Fibroblast of peridontal ligament (primary cell): ENCODE measurements at regions not wholly inside any gene's neighbourhood (a gene's known extent, or its start where the extent isn't known, plus 50 kb on each side); places are given as distances from the start of the nearest gene placed in this dataset.
"Not testable (repeated sequence)": the region's sequence is repeated elsewhere in the genome, so short reads cannot be mapped to it uniquely, and the experiment has no call there.

Experiments used
- DNase-seq: peaks from one replicate; pipeline ENCODE4 v3.0.0-alpha.2; 2010; ENCODE audit errors: extremely low read depth

- DNase-seq: no peak
These were observed 236.8 kb upstream of the RBMS1 start for GRCh38 chr2:160730296-160730995.

- no peak for DNase-seq
These were observed 237.8 kb upstream of the RBMS1 start for GRCh38 chr2:160731415-160731814.

- no peak for DNase-seq
These were observed 238.2 kb upstream of the RBMS1 start for GRCh38 chr2:160731856-160732255.

GRCh38 chr2:160735696-160736095 is 242.1 kb upstream of the RBMS1 start:
- DNase-seq: peak; percentile 30

- peak; percentile 79 for DNase-seq
These were observed 242.8 kb upstream of the RBMS1 start for GRCh38 chr2:160736148-160737028.

GRCh38 chr2:160737247-160737646 is 243.6 kb upstream of the RBMS1 start:
- no peak for DNase-seq

GRCh38 chr2:160741271-160741670 is 247.7 kb upstream of the RBMS1 start:
- DNase-seq: peak; percentile 30

GRCh38 chr2:160741815-160742214 is 248.2 kb upstream of the RBMS1 start:
- no peak for DNase-seq

GRCh38 chr2:160742667-160743066 is 249.1 kb upstream of the RBMS1 start:
- no peak for DNase-seq

GRCh38 chr2:160747501-160748170 is 254.0 kb upstream of the RBMS1 start:
- peak; percentile 87 for DNase-seq

- no peak for DNase-seq
These were observed 257.4 kb upstream of the RBMS1 start for GRCh38 chr2:160751021-160751420.

GRCh38 chr2:160752475-160753330 is 259.1 kb upstream of the RBMS1 start:
- peak; percentile 52 for DNase-seq

- DNase-seq: no peak
These were observed 259.7 kb upstream of the RBMS1 start for GRCh38 chr2:160753331-160753654.

GRCh38 chr2:160753960-160754359 is 260.4 kb upstream of the RBMS1 start:
- DNase-seq: no peak

- no peak for DNase-seq
These were observed 262.9 kb upstream of the RBMS1 start for GRCh38 chr2:160756481-160756880.

GRCh38 chr2:160762493-160763128 is 269.0 kb upstream of the RBMS1 start:
- not testable (repeated sequence) for DNase-seq

- DNase-seq: peak; percentile 5
These were observed 289.9 kb upstream of the RBMS1 start for GRCh38 chr2:160783474-160783873.

GRCh38 chr2:160784034-160784433 is 290.4 kb upstream of the RBMS1 start:
- DNase-seq: no peak

- DNase-seq: no peak
These were observed 297.1 kb upstream of the RBMS1 start for GRCh38 chr2:160790738-160791137.

- no peak for DNase-seq
These were observed 298.3 kb upstream of the RBMS1 start for GRCh38 chr2:160791884-160792283.

- no peak for DNase-seq
These were observed 299.2 kb upstream of the RBMS1 start for GRCh38 chr2:160792837-160793236.
